Stimulated activated CD4-positive, alpha-beta T cell treated with anti-CD3 and anti-CD28 coated beads, Interleukin-2, amount 100 ng/mL, for 4 hours (primary cell): ENCODE measurements at regions not wholly inside any gene's neighbourhood (a gene's known extent, or its start where the extent isn't known, plus 50 kb on each side); places are given as distances from the start of the nearest gene placed in this dataset.
"Not testable (repeated sequence)": the region's sequence is repeated elsewhere in the genome, so short reads cannot be mapped to it uniquely, and the experiment has no call there.

ENCODE experiments used
- DNase-seq: peaks from one replicate; pipeline ENCODE4 v3.0.0-alpha.2; 2020; ENCODE audit warnings: low read depth

- DNase-seq = no peak
Observed at GRCh38 chr5:36390640-36391039, 88.9 kb upstream of the RANBP3L start.

GRCh38 chr5:36392186-36392585, 90.5 kb upstream of the RANBP3L start:
- no peak for DNase-seq

DNA sequence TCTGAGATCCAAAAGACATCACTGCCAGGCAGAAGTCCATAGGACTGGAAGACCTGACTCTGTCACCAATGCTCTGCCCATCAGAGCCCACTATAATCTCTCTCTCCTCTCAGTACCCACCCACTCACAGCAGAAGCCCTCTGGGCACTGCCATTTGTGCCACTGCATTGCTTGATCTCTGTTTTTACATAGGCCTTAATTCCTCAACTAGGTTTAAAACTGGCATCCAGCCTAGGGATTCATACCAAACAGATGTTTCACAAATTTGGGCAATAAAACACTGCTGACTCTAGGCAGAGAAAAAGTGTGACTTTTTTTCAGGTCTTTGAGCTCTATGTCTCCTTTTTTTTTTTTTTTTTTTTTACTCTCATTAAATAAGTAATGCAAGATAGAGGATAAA, 91.1 kb upstream of the RANBP3L start:
- no peak for DNase-seq

DNA sequence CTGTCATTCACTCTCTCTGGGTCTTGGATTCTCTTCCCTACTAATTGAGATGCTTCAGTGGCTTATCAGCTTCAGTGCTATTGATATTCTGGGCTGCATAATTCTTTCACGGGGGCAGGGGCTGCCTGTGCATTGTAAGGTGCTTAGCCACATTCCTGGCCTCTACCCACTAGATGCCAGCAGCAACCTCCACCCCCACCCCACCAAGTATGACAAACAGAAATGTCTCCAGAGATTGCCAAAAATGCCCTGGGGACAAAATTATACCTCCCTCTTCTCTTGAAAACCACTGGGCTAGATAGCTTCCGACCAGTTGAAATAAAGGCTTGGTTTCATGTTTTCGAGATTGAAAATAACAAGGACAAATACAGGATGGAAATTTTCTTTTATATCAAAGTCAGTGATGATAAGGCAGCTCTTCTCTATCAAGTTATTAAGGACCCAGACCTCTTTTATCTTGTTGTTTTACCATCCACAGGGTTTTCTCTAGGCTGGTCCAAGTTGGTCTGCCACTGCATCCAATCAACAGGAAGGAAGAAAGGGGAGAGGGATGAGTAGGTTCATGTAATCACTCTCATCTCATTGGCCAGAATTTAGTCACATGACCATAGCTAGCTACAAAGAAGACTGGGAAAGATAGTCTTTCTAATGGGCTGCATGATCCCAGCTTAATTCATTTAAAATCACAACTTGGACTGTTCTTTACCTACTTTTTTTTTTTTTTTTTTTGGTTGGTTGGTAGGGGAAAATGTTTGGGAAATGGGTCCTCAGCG, 92.1 kb upstream of the RANBP3L start:
- DNase-seq = no peak

DNA sequence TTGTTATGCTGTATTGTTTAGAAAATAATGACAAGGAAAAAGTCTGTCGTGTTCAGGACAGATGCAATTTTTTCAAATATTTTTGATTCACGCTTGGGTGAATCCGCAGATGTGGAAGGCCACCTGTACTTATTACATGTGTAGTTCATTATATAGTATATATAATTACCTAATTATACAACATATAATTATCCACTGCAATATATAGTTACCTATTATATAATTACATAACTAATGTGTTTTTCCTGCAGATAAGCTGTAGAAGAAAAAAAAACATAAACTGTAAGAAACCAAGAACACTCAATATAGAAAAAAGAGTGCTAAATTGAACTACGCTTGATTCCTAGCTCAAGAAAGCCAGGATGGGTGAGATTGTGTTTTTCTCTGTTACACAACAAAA, 93.6 kb upstream of the RANBP3L start:
- no peak for DNase-seq

DNA sequence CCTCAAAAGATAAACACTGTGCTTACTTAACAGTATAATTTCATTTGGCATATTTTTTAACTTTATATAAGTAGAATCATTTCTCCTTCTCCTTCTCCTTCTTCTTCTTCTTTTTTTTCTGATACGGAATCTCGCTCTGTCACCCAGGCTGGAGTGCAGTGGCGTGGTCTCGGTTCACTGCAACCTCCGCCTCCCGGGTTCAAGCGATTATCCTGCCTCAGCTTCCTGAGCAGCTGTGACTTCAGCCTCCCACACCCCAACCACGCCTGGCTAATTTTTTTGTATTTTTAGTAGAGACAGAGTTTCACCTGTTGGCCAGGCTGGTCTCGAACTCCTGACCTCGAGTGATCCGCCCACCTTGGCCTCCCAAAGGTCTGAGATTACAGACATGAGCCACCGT, 94.2 kb upstream of the RANBP3L start:
- not testable (repeated sequence) for DNase-seq

- DNase-seq = no peak
Observed at GRCh38 chr5:36396640-36397039, 94.9 kb upstream of the RANBP3L start.

GRCh38 chr5:36397901-36398536, 96.3 kb upstream of the RANBP3L start:
- DNase-seq = no peak

- DNase-seq = no peak
Observed at GRCh38 chr5:36402512-36402906, 100.8 kb upstream of the RANBP3L start.

GRCh38 chr5:36403632-36404311, 102.1 kb upstream of the RANBP3L start:
- DNase-seq = no peak

DNA sequence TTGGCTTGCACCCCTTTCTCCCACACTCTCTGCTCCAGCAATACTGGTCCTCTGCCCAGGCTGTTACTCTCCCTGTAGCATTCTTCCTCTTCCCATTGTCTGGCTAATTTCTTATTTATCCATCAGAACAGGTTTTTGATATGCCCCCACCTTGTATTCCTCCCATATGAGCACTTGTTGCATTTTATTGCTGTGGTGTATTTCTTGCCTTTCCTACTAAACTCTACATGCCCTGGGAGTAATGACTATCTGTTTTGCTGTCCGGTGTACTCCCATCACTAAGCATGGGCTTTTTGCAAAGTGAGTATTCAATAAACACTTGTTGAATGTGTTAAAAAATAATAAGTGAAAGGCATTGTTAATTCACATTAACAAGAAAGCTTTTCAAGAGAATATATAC, 104.3 kb upstream of the RANBP3L start:
- no peak for DNase-seq

DNA sequence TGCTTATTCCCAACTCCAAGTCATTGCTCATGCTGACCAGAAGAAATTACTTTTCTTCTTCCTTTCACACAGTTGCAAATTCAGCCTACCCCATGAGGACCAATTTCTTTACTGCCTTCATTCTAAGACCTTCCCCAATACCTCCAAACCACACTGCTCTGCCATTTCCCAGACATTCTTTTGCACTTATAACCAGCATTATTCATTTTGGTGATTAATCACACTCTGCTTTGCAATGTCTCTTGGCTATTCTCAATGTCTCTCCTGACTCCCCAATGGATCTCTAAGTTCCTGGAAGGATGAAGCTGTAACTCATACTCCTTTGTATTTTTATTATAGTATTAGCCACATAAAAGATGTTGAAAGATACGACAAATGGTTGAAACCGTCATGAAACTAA, 105.7 kb upstream of the RANBP3L start:
- no peak for DNase-seq

DNA sequence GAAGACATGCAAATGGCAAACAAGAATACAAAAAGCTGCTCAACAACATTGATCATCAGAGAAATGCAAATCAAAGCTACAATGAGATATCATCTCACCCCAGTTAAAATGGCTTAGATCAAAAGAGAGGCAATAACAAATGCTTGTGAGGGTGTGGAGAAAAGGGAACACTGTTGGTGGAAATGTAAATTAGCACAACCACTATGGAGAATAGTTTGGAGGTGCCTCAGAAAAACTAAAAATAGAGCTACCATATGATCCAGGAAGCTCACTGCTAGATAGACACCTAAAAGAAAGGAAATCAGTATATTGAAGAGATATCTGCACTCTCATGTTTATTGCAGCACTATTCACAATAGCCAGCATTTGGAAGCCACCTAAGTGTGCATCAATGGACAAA, 108.0 kb upstream of the RANBP3L start:
- DNase-seq = not testable (repeated sequence)

DNA sequence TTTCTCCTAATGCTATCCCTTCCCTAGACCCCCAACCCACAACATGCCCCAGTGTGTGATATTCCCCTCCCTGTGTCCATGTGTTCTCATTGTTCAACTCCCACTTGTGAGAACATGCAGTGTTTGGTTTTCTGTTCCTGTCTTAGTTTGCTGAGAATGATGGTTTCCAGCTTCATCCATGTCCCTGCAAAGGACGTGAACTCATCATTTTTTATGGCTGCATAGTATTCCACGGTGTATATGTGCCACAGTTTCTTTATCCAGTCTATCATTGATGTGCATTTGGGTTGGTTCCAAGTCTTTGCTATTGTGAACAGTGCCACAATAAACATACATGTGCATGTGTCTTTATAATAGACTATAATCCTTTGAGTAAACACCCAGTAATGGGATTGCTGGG, 109.0 kb upstream of the RANBP3L start:
- DNase-seq = not testable (repeated sequence)

DNA sequence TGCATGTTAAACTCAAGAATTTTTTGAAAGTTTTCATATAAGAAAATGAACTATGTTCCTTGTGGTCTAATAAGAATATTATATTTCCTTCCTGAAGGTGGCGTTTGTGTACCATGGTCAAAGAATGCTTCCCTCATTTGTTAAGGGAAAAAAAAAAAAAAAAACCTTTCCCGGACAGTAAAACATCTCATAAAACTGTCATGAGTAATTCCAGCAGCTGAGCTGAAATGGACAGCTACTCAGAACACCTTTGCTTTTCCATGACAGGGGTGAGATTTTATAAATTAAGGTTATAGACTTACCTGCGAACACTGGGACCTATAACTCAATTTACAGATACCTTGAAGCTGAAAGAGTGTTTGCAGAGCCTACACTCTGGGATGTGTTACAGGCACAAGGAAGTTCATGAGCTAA, 113.2 kb upstream of the RANBP3L start:
- no peak for DNase-seq

- no peak for DNase-seq
Observed at GRCh38 chr5:36416605-36417004, 114.9 kb upstream of the RANBP3L start.

GRCh38 chr5:36417221-36417620, 115.5 kb upstream of the RANBP3L start:
- DNase-seq = no peak

- no peak for DNase-seq
Observed at GRCh38 chr5:36417668-36418067, 116.0 kb upstream of the RANBP3L start.

GRCh38 chr5:36418152-36418979, 116.7 kb upstream of the RANBP3L start:
- no peak for DNase-seq

- DNase-seq = no peak
Observed at GRCh38 chr5:36421256-36421655, 119.6 kb upstream of the RANBP3L start.

- DNase-seq = no peak
Observed at GRCh38 chr5:36422952-36423351, 121.2 kb upstream of the RANBP3L start.

GRCh38 chr5:36423578-36424307, 122.0 kb upstream of the RANBP3L start:
- no peak for DNase-seq
